ENCODE measurements at regions not wholly inside any gene's neighbourhood (a gene's known extent, or its start where the extent isn't known, plus 50 kb on each side); places are given as distances from the start of the nearest gene placed in this dataset.

GRCh38 chr22:40111451-40111850 lies 66.3 kb upstream of the TNRC6B start:
- Histone ChIP-seq H3K27ac (no peak overlapping the region), H3K36me3 (no peaks in the 10 kb centered on the region), H3K9me3 (no peaks in the 10 kb centered on the region), H3K4me1 (peaks cover 35% of the 10 kb centered on the region), H3K4me3 (no peak overlapping the region), H3K27me3 (ENCODE audit: low read depth) (no peaks in the 10 kb centered on the region)
- DNase-seq (no peak), ATAC-seq (no peak)
- intact Hi-C loops (cut with DNase I) = no loop called here
- no peak for TF ChIP-seq CTCF (IDR thresholded peaks at IDR 0.05)

GRCh38 chr22:40112595-40112994 lies 65.1 kb upstream of the TNRC6B start:
- H3K27ac ChIP-seq = no peak overlapping the region
- DNase-seq (no peak), ATAC-seq (no peak)
- H3K4me3 ChIP-seq = no peak overlapping the region
- intact Hi-C loops (cut with DNase I) = no loop called here
- no peaks in the 10 kb centered on the region for H3K9me3 ChIP-seq
- no peak for TF ChIP-seq CTCF (IDR thresholded peaks at IDR 0.05)
- no peaks in the 10 kb centered on the region for H3K36me3 ChIP-seq
- H3K27me3 ChIP-seq (ENCODE audit: low read depth) = no peaks in the 10 kb centered on the region
- peaks cover 27% of the 10 kb centered on the region for H3K4me1 ChIP-seq

GRCh38 chr22:40113696-40114095 lies 64.0 kb upstream of the TNRC6B start:
- Histone ChIP-seq H3K4me1 (peaks cover 18% of the 10 kb centered on the region), H3K9me3 (no peaks in the 10 kb centered on the region), H3K4me3 (no peak overlapping the region), H3K27me3 (ENCODE audit: low read depth) (no peaks in the 10 kb centered on the region), H3K36me3 (no peaks in the 10 kb centered on the region), H3K27ac (no peak overlapping the region)
- DNase-seq = no peak
- no peak for TF ChIP-seq CTCF (IDR thresholded peaks at IDR 0.05)
- intact Hi-C loops (cut with DNase I) = no loop called here
- ATAC-seq = no peak

- ATAC-seq (no peak), DNase-seq (no peak)
- H3K4me3 ChIP-seq = no peak overlapping the region
- intact Hi-C loops (cut with DNase I) = no loop called here
- no peak for TF ChIP-seq CTCF (IDR thresholded peaks at IDR 0.05)
- no peaks in the 10 kb centered on the region for H3K9me3 ChIP-seq
- no peaks in the 10 kb centered on the region for H3K27me3 ChIP-seq (ENCODE audit: low read depth)
- no peaks in the 10 kb centered on the region for H3K36me3 ChIP-seq
- no peak overlapping the region for H3K27ac ChIP-seq
- peaks cover 18% of the 10 kb centered on the region for H3K4me1 ChIP-seq
These were observed 63.3 kb upstream of the TNRC6B start for GRCh38 chr22:40114411-40114810.

- intact Hi-C loops (cut with DNase I) = no loop called here
- Histone ChIP-seq H3K27me3 (ENCODE audit: low read depth) (no peaks in the 10 kb centered on the region), H3K27ac (no peak overlapping the region), H3K36me3 (no peaks in the 10 kb centered on the region), H3K4me1 (peaks cover 15% of the 10 kb centered on the region), H3K9me3 (no peaks in the 10 kb centered on the region), H3K4me3 (no peak overlapping the region)
- DNase-seq = no peak
- no peak for ATAC-seq
- no peak for TF ChIP-seq CTCF (IDR thresholded peaks at IDR 0.05)
These were observed 61.1 kb upstream of the TNRC6B start for GRCh38 chr22:40116496-40117200.

Data from lower lobe of right lung (tissue), 2 donors.